Osteocyte (in vitro differentiated cells): ENCODE measurements at regions not wholly inside any gene's neighbourhood (a gene's known extent, or its start where the extent isn't known, plus 50 kb on each side); places are given as distances from the start of the nearest gene placed in this dataset.

Experiments used
- DNase-seq: peaks from one replicate; pipeline ENCODE4 v3.0.0; 2021; ENCODE audit warnings: mixed read lengths; ENCODE audit not compliant: unreplicated experiment; ENCODE audit errors: extremely low spot score
- H3K27ac Mint-ChIP-seq: one replicate; pipeline ENCODE4 v1.8.0; 2021; ENCODE audit warnings: mild to moderate bottlenecking, mixed read lengths; ENCODE audit not compliant: unreplicated experiment
- H3K27me3 Mint-ChIP-seq: one replicate; pipeline ENCODE4 v1.8.0; 2021; ENCODE audit warnings: mixed read lengths; ENCODE audit not compliant: unreplicated experiment
- H3K36me3 Mint-ChIP-seq: one replicate; pipeline ENCODE4 v1.8.0; 2021; ENCODE audit warnings: mixed read lengths; ENCODE audit not compliant: unreplicated experiment
- H3K4me1 Mint-ChIP-seq: one replicate; pipeline ENCODE4 v1.8.0; 2021; ENCODE audit warnings: mixed read lengths; ENCODE audit not compliant: unreplicated experiment
- H3K4me3 Mint-ChIP-seq: one replicate; pipeline ENCODE4 v1.8.0; 2021; ENCODE audit warnings: mild to moderate bottlenecking, moderate library complexity, mixed read lengths; ENCODE audit not compliant: unreplicated experiment
- H3K9me3 Mint-ChIP-seq: one replicate; pipeline ENCODE4 v1.8.0; 2021; ENCODE audit warnings: mixed read lengths; ENCODE audit not compliant: unreplicated experiment
- CTCF ChIP-seq: fragments of 200-600 bp; sonication (generic); IDR thresholded peaks from 2 replicates; pipeline ENCODE4 v1.5.0; 2021; ENCODE audit warnings: antibody characterized with exemption, mild to moderate bottlenecking, moderate library complexity

- no peak overlapping the region for H3K4me3 Mint-ChIP-seq
- no peak overlapping the region for H3K27ac Mint-ChIP-seq
- H3K27me3 Mint-ChIP-seq: no peaks in the 10 kb centered on the region
- H3K4me1 Mint-ChIP-seq: no peaks in the 10 kb centered on the region
- H3K9me3 Mint-ChIP-seq: peaks cover 19% of the 10 kb centered on the region
- H3K36me3 Mint-ChIP-seq: no peaks in the 10 kb centered on the region
- TF ChIP-seq CTCF: no peak
- no peak for DNase-seq
These were observed 291.0 kb upstream of the STS start for GRCh38 chrX:6856471-6856870.

GRCh38 chrX:6852869-6853268 lies 294.6 kb upstream of the STS start:
- no peaks in the 10 kb centered on the region for H3K27me3 Mint-ChIP-seq
- H3K36me3 Mint-ChIP-seq: no peaks in the 10 kb centered on the region
- H3K4me3 Mint-ChIP-seq: no peak overlapping the region
- no peaks in the 10 kb centered on the region for H3K9me3 Mint-ChIP-seq
- TF ChIP-seq CTCF: no peak
- H3K27ac Mint-ChIP-seq: no peak overlapping the region
- no peak for DNase-seq
- H3K4me1 Mint-ChIP-seq: peaks cover 12% of the 10 kb centered on the region

- no peak for DNase-seq
- Mint-ChIP-seq H3K9me3 (no peaks in the 10 kb centered on the region), H3K27me3 (no peaks in the 10 kb centered on the region), H3K4me3 (no peak overlapping the region), H3K27ac (no peak overlapping the region), H3K4me1 (peaks cover 12% of the 10 kb centered on the region), H3K36me3 (no peaks in the 10 kb centered on the region)
- no peak for TF ChIP-seq CTCF
These were observed 295.4 kb upstream of the STS start for GRCh38 chrX:6852121-6852520.

GRCh38 chrX:6851140-6851539 lies 296.4 kb upstream of the STS start:
- no peak for TF ChIP-seq CTCF
- Mint-ChIP-seq H3K4me3 (no peak overlapping the region), H3K4me1 (peaks cover 12% of the 10 kb centered on the region), H3K36me3 (no peaks in the 10 kb centered on the region), H3K27ac (no peak overlapping the region), H3K27me3 (no peaks in the 10 kb centered on the region), H3K9me3 (no peaks in the 10 kb centered on the region)
- no peak for DNase-seq

- peaks cover 12% of the 10 kb centered on the region for H3K4me1 Mint-ChIP-seq
- H3K27me3 Mint-ChIP-seq: no peaks in the 10 kb centered on the region
- H3K4me3 Mint-ChIP-seq: peak overlapping the region; percentile 40
- TF ChIP-seq CTCF: no peak
- peak overlapping the region; percentile 86 for H3K27ac Mint-ChIP-seq
- DNase-seq: no peak
- H3K9me3 Mint-ChIP-seq: no peaks in the 10 kb centered on the region
- H3K36me3 Mint-ChIP-seq: no peaks in the 10 kb centered on the region
These were observed 297.6 kb upstream of the STS start for GRCh38 chrX:6849716-6850414.
